Fibroblast of skin of abdomen (primary cell): ENCODE measurements at regions not wholly inside any gene's neighbourhood (a gene's known extent, or its start where the extent isn't known, plus 50 kb on each side); places are given as distances from the start of the nearest gene placed in this dataset.
A peak's percentile ranks its signal among the peaks of the same experiment; 100 is the strongest.

Experiments
- DNase-seq: peaks from one replicate; pipeline ENCODE4 v3.0.0-alpha.2; 2013

DNA sequence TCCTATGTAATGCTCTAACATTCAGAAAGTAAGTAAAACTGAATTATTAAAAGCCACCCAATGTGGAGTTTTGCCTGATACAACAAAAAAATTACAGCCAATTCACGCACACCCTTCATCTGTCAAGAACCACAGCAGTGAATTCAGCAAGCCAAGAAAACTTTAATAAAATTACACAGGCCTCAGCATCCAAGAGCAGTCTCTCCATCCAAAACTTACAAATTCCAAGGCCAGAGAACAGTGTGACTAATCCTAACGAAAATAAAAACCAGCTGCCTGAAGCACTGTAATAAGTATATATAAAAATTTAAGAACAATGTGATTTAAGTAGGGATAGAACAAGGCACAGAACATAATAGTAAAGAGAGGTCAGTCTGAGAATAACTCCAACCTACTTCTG is 54.2 kb downstream of the SIX6 start:
- DNase-seq = peak; percentile 81

GRCh38 chr14:60565211-60565610 is 56.3 kb downstream of the SIX6 start:
- peak; percentile 81 for DNase-seq

GRCh38 chr14:60566101-60566500 is 57.2 kb downstream of the SIX6 start:
- peak; percentile 25 for DNase-seq

GRCh38 chr14:60573943-60574495 is 65.1 kb downstream of the SIX6 start:
- DNase-seq = peak; percentile 52

GRCh38 chr14:60575008-60575407 is 66.1 kb downstream of the SIX6 start:
- DNase-seq = no peak

GRCh38 chr14:60585676-60586075 is 63.6 kb downstream of the SIX1 start:
- no peak for DNase-seq

DNA sequence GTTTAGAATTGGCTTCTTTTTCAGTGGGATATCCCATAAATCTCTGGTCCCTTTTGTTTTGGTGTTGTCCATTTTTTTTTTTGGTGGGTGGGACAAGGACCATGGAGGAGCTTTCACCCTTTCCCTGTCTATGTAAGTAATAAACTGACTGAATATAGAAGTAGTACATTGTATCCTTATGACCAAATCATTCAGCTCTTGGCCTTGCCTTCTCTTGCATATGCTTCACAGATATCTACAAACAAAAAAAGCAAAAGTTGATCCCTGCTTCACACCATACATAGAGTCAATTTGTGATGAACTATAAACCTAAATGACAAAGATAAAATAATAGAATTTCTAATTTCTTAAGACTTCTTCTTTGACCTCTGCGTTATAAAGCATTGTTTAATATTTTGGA is 59.8 kb downstream of the SIX1 start:
- no peak for DNase-seq

DNA sequence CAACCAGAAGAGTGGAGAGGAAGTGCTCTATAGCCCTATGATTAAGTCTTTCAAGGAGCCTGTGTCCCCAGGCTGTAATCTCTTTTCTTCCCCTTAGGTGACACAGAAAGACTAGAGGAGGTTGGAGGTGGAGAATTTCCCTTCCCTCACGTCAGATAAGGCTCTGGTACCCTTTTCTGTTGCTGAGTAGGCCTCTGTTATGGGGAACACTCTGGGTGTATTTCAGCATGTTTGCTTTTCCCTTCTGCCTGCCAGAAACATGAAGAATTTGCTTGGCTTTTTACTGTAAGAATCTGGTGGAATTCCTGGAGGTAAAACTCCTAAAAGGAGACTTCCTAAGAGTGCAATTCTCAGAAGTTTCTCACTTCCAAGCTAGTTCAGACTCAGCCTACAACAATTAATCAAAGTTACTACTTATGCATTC is 58.3 kb downstream of the SIX1 start:
- DNase-seq = peak; percentile 69
